Stimulated activated CD8-positive, alpha-beta memory T cell treated with anti-CD3 and anti-CD28 coated beads, Interleukin-12 subunit alpha, Interleukin-12 subunit beta, amount 100 ng/mL, for 24 hours (primary cell): ENCODE measurements at regions not wholly inside any gene's neighbourhood (a gene's known extent, or its start where the extent isn't known, plus 50 kb on each side); places are given as distances from the start of the nearest gene placed in this dataset.
"Not testable (repeated sequence)": the region's sequence is repeated elsewhere in the genome, so short reads cannot be mapped to it uniquely, and the experiment has no call there.

Source experiments
- DNase-seq: peaks from one replicate; pipeline ENCODE4 v3.0.0-alpha.2; 2020; ENCODE audit errors: extremely low read depth

- DNase-seq: no peak
Observed at GRCh38 chr5:40353442-40353841, 326.3 kb upstream of the PTGER4 start.

GRCh38 chr5:40347981-40348725 is 331.6 kb upstream of the PTGER4 start:
- no peak for DNase-seq

- no peak for DNase-seq
Observed at GRCh38 chr5:40346901-40347300, 332.8 kb upstream of the PTGER4 start.

GRCh38 chr5:40338434-40338833 is 341.3 kb upstream of the PTGER4 start:
- not testable (repeated sequence) for DNase-seq

GRCh38 chr5:40334242-40334635 is 345.5 kb upstream of the PTGER4 start:
- no peak for DNase-seq

- no peak for DNase-seq
Observed at GRCh38 chr5:40333459-40334241, 346.1 kb upstream of the PTGER4 start.

GRCh38 chr5:40332970-40333369 is 346.7 kb upstream of the PTGER4 start:
- DNase-seq: no peak

- no peak for DNase-seq
Observed at GRCh38 chr5:40331616-40332015, 348.1 kb upstream of the PTGER4 start.

GRCh38 chr5:40321514-40321913 is 358.2 kb upstream of the PTGER4 start:
- no peak for DNase-seq

- DNase-seq: no peak
Observed at GRCh38 chr5:40318395-40318794, 361.3 kb upstream of the PTGER4 start.

GRCh38 chr5:40317023-40317422 is 362.7 kb upstream of the PTGER4 start:
- no peak for DNase-seq

- no peak for DNase-seq
Observed at GRCh38 chr5:40315126-40315525, 364.6 kb upstream of the PTGER4 start.

- no peak for DNase-seq
Observed at GRCh38 chr5:40314275-40314674, 365.4 kb upstream of the PTGER4 start.

- no peak for DNase-seq
Observed at GRCh38 chr5:40312205-40312604, 367.5 kb upstream of the PTGER4 start.

GRCh38 chr5:40309851-40310250 is 369.9 kb upstream of the PTGER4 start:
- no peak for DNase-seq

GRCh38 chr5:40308867-40309266 is 370.8 kb upstream of the PTGER4 start:
- no peak for DNase-seq

- no peak for DNase-seq
Observed at GRCh38 chr5:40307920-40308319, 371.8 kb upstream of the PTGER4 start.

- DNase-seq: no peak
Observed at GRCh38 chr5:40306869-40307487, 372.7 kb upstream of the PTGER4 start.

- DNase-seq: no peak
Observed at GRCh38 chr5:40292006-40292405, 387.7 kb upstream of the PTGER4 start.

GRCh38 chr5:40291338-40291737 is 388.4 kb upstream of the PTGER4 start:
- DNase-seq: no peak

- no peak for DNase-seq
Observed at GRCh38 chr5:40288800-40289485, 390.8 kb upstream of the PTGER4 start.

- DNase-seq: no peak
Observed at GRCh38 chr5:40284863-40285262, 394.9 kb upstream of the PTGER4 start.
